ENCODE measurements at regions not wholly inside any gene's neighbourhood (a gene's known extent, or its start where the extent isn't known, plus 50 kb on each side); places are given as distances from the start of the nearest gene placed in this dataset.

DNA sequence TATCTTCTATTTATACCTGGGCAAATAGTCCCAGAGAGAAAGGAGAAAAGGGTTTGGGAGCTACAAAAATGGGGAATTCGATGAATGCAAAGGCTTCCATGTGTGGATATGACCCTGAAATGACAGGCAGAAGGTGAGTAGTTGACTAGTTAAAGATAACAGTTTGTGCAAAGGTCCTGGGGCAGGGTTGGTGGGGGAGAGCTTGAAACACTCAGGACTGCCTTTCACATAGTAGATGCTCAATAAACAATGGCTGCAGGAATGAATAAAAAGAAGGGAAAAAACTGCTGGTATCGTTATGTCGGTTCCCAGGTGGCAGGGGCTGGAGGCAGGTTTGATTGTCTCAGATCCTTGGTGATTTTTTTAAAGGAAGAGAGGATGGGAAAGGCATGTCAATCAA lies 445.5 kb downstream of the HAPSTR1 start:
- no peaks in the 10 kb centered on the region for H3K79me2 ChIP-seq (ENCODE audit: low read length)
- no peaks in the 10 kb centered on the region for H3K36me3 ChIP-seq (replicated peaks; ENCODE audit: insufficient read depth, low read length)
- H3K4me2 ChIP-seq (ENCODE audit: low read depth, low read length): no peak overlapping the region
- no peaks in the 10 kb centered on the region for H3F3A ChIP-seq (ENCODE audit: insufficient read depth, low read length)
- no peak overlapping the region for H2AFZ ChIP-seq (ENCODE audit: low read length)
- H3K4me3 ChIP-seq (ENCODE audit: low read length): no peak overlapping the region
- no peaks in the 10 kb centered on the region for H3K27me3 ChIP-seq (replicated peaks; ENCODE audit: insufficient read depth, low read length)
- DNase-seq: no peak
- no peak for TF ChIP-seq EZH2phosphoT487 (IDR thresholded peaks at IDR 0.05; ENCODE audit: low read length)
- TF ChIP-seq, protein P1, sequence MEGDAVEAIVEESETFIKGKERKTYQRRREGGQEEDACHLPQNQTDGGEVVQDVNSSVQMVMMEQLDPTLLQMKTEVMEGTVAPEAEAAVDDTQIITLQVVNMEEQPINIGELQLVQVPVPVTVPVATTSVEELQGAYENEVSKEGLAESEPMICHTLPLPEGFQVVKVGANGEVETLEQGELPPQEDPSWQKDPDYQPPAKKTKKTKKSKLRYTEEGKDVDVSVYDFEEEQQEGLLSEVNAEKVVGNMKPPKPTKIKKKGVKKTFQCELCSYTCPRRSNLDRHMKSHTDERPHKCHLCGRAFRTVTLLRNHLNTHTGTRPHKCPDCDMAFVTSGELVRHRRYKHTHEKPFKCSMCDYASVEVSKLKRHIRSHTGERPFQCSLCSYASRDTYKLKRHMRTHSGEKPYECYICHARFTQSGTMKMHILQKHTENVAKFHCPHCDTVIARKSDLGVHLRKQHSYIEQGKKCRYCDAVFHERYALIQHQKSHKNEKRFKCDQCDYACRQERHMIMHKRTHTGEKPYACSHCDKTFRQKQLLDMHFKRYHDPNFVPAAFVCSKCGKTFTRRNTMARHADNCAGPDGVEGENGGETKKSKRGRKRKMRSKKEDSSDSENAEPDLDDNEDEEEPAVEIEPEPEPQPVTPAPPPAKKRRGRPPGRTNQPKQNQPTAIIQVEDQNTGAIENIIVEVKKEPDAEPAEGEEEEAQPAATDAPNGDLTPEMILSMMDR (IDR thresholded peaks at IDR 0.05; ENCODE audit: low read length): no peak
- no peak for TF ChIP-seq EZH2 (optimal IDR thresholded peaks at IDR 0.05; ENCODE audit: low read depth, low read length)
- H4K20me1 ChIP-seq (ENCODE audit: insufficient read depth, low read length): no peaks in the 10 kb centered on the region
- H3K9ac ChIP-seq (ENCODE audit: low read length): no peak overlapping the region
- H3K9me2 ChIP-seq (replicated peaks; ENCODE audit: insufficient read depth, low read length): no peaks in the 10 kb centered on the region
- no peaks in the 10 kb centered on the region for H3K9me3 ChIP-seq (replicated peaks; ENCODE audit: insufficient read depth, low read length)
- no peak overlapping the region for H3K27ac ChIP-seq (ENCODE audit: low read length)
- H3K4me1 ChIP-seq (ENCODE audit: low read length): no peaks in the 10 kb centered on the region

DNA sequence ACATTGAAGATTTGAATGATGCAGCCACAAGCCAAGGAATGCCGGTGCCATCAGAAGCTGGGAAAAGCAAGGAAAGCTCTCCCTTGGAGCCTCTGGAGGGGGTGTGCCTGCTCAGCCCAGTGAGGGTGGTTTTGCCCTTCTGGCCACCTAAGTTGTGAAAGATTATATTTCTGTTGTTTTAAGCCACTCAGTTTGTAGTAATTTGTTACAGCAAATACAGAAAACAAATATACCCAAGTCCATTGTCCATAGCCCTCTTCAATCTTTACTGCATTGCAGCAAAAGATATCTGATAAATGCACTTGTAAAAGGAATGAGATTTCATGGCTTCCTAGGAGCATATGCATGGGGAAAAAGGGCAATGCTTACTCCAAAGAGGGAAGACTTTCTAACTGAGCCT lies 447.9 kb downstream of the HAPSTR1 start:
- no peaks in the 10 kb centered on the region for H3F3A ChIP-seq (ENCODE audit: insufficient read depth, low read length)
- no peaks in the 10 kb centered on the region for H3K9me3 ChIP-seq (replicated peaks; ENCODE audit: insufficient read depth, low read length)
- H3K79me2 ChIP-seq (ENCODE audit: low read length): no peaks in the 10 kb centered on the region
- H3K36me3 ChIP-seq (replicated peaks; ENCODE audit: insufficient read depth, low read length): no peaks in the 10 kb centered on the region
- no peaks in the 10 kb centered on the region for H3K27me3 ChIP-seq (replicated peaks; ENCODE audit: insufficient read depth, low read length)
- TF ChIP-seq EZH2 (optimal IDR thresholded peaks at IDR 0.05; ENCODE audit: low read depth, low read length) (no peak), EZH2phosphoT487 (IDR thresholded peaks at IDR 0.05; ENCODE audit: low read length) (no peak)
- TF ChIP-seq, protein P1 (IDR thresholded peaks at IDR 0.05; ENCODE audit: low read length): no peak
- no peaks in the 10 kb centered on the region for H3K4me1 ChIP-seq (ENCODE audit: low read length)
- H3K9ac ChIP-seq (ENCODE audit: low read length): no peak overlapping the region
- H3K4me2 ChIP-seq (ENCODE audit: low read depth, low read length): no peak overlapping the region
- DNase-seq: no peak
- H2AFZ ChIP-seq (ENCODE audit: low read length): no peak overlapping the region
- H3K4me3 ChIP-seq (ENCODE audit: low read length): no peak overlapping the region
- H3K9me2 ChIP-seq (replicated peaks; ENCODE audit: insufficient read depth, low read length): no peaks in the 10 kb centered on the region
- no peak overlapping the region for H3K27ac ChIP-seq (ENCODE audit: low read length)
- no peaks in the 10 kb centered on the region for H4K20me1 ChIP-seq (ENCODE audit: insufficient read depth, low read length)

DNA sequence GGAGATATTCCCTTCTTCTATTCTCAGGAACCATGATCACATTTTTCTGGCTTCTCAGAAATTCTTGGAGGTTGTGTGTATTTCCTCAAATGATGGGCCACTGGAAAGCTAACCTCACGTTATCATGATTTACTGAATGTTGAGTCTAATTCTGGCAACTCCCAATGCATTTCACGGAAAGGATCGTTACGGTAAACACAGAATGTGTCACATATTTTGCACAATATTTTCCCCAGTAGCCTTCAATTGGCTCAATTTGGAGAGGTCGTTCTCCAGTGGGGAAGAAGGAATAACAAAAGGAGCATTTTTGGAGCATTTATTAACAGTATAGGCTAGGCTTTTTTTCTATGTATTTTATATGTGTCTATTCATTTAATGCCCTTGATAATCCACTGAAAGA lies 450.3 kb downstream of the HAPSTR1 start:
- H3K27me3 ChIP-seq (replicated peaks; ENCODE audit: insufficient read depth, low read length): no peaks in the 10 kb centered on the region
- H3K9me3 ChIP-seq (replicated peaks; ENCODE audit: insufficient read depth, low read length): no peaks in the 10 kb centered on the region
- no peaks in the 10 kb centered on the region for H4K20me1 ChIP-seq (ENCODE audit: insufficient read depth, low read length)
- H3K36me3 ChIP-seq (replicated peaks; ENCODE audit: insufficient read depth, low read length): no peaks in the 10 kb centered on the region
- no peak overlapping the region for H3K9ac ChIP-seq (ENCODE audit: low read length)
- no peak overlapping the region for H3K27ac ChIP-seq (ENCODE audit: low read length)
- TF ChIP-seq EZH2phosphoT487 (IDR thresholded peaks at IDR 0.05; ENCODE audit: low read length): no peak
- TF ChIP-seq EZH2 (optimal IDR thresholded peaks at IDR 0.05; ENCODE audit: low read depth, low read length): no peak
- no peak for DNase-seq
- H3K79me2 ChIP-seq (ENCODE audit: low read length): no peaks in the 10 kb centered on the region
- H2AFZ ChIP-seq (ENCODE audit: low read length): no peak overlapping the region
- no peak overlapping the region for H3K4me3 ChIP-seq (ENCODE audit: low read length)
- no peaks in the 10 kb centered on the region for H3K9me2 ChIP-seq (replicated peaks; ENCODE audit: insufficient read depth, low read length)
- H3K4me2 ChIP-seq (ENCODE audit: low read depth, low read length): no peak overlapping the region
- H3K4me1 ChIP-seq (ENCODE audit: low read length): no peaks in the 10 kb centered on the region
- no peaks in the 10 kb centered on the region for H3F3A ChIP-seq (ENCODE audit: insufficient read depth, low read length)

DNA sequence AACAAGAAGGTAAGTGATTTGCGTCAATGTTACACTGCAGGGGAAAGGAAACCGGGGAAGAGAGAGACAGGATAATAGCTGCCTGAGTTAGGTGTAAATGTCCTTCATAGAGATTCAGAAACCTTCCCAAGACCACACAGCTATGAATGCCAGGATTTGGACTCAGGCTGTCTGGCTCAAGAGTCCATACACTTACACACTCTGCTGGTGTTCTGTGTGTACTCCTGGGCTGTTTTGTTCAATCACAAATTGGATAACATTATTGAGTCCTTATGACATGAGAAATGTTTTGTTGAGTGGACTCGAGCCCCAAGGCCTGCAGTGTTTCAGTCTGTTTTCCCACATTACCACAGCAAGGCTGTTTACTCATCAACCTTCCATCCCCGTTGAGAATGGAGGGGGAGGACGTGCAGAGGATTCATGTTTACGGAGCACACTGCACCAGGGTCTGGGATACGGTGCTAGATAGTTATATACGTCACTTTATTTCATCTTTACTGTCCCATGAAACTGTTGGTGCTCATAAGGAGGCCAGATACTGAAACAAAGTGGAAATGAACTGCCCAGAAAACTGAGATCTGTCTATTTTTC lies 450.8 kb downstream of the HAPSTR1 start:
- H3K9ac ChIP-seq (ENCODE audit: low read length): no peak overlapping the region
- H3K4me3 ChIP-seq (ENCODE audit: low read length): no peak overlapping the region
- no peak overlapping the region for H3K4me2 ChIP-seq (ENCODE audit: low read depth, low read length)
- H3F3A ChIP-seq (ENCODE audit: insufficient read depth, low read length): no peaks in the 10 kb centered on the region
- no peaks in the 10 kb centered on the region for H3K27me3 ChIP-seq (replicated peaks; ENCODE audit: insufficient read depth, low read length)
- H3K9me2 ChIP-seq (replicated peaks; ENCODE audit: insufficient read depth, low read length): no peaks in the 10 kb centered on the region
- H4K20me1 ChIP-seq (ENCODE audit: insufficient read depth, low read length): no peaks in the 10 kb centered on the region
- H2AFZ ChIP-seq (ENCODE audit: low read length): no peak overlapping the region
- no peak for DNase-seq
- no peak overlapping the region for H3K27ac ChIP-seq (ENCODE audit: low read length)
- no peaks in the 10 kb centered on the region for H3K9me3 ChIP-seq (replicated peaks; ENCODE audit: insufficient read depth, low read length)
- TF ChIP-seq, protein P1 (IDR thresholded peaks at IDR 0.05; ENCODE audit: low read length): no peak
- no peaks in the 10 kb centered on the region for H3K4me1 ChIP-seq (ENCODE audit: low read length)
- H3K36me3 ChIP-seq (replicated peaks; ENCODE audit: insufficient read depth, low read length): no peaks in the 10 kb centered on the region
- no peaks in the 10 kb centered on the region for H3K79me2 ChIP-seq (ENCODE audit: low read length)
